PC-9 (cell line): ENCODE measurements at regions not wholly inside any gene's neighbourhood (a gene's known extent, or its start where the extent isn't known, plus 50 kb on each side); places are given as distances from the start of the nearest gene placed in this dataset.

Experiments used
- BruUV-seq: library from RNA; stranded (reverse); fragments of 400-500 nt; replicated peaks from 2 replicates; lab custom pipeline; 2021; lab: Mats Ljungman, UMichigan
- CTCF ChIA-PET: fragments of 300-600 bp; sonication (Branson Sonifier 250); formaldehyde crosslinking; loops from one replicate; lab custom pipeline; 2022; ENCODE audit warnings: antibody characterized with exemption; lab: Charles Lee
- POLR2A ChIA-PET: fragments of 300-600 bp; sonication (Branson Sonifier 250); formaldehyde crosslinking; loops from one replicate; lab custom pipeline; 2022; ENCODE audit warnings: antibody characterized with exemption; ENCODE audit not compliant: unreplicated experiment; lab: Charles Lee
- DNase-seq, 2 experiments: peaks; one replicate each; pipeline versions ENCODE4 v3.0.0 to v3.0.0-alpha.2; 2015 to 2022; ENCODE audit warnings: mixed read lengths in 1 of 2
- H2AFZ ChIP-seq: fragments of 200-600 bp; sonication (generic); 2 replicates; pipeline ENCODE4 v1.8.1; 2017; ENCODE audit warnings: antibody characterized with exemption
- H3F3A ChIP-seq: fragments of 200-600 bp; sonication (generic); 2 replicates; pipeline ENCODE4 v1.8.1; 2017; ENCODE audit warnings: antibody characterized with exemption, mild to moderate bottlenecking, low read depth; ENCODE audit not compliant: insufficient read depth
- H3K27ac ChIP-seq: fragments of 200-600 bp; sonication (generic); 2 replicates; pipeline ENCODE4 v1.6.1; 2016; ENCODE audit warnings: mixed run types
- H3K27me3 ChIP-seq: fragments of 200-600 bp; sonication (generic); 2 replicates; pipeline ENCODE4 v1.6.1; 2016; ENCODE audit warnings: low read depth, mixed run types; ENCODE audit not compliant: insufficient read depth
- H3K36me3 ChIP-seq: fragments of 200-600 bp; sonication (generic); 2 replicates; pipeline ENCODE4 v1.6.1; 2016; ENCODE audit warnings: low read depth, mixed run types
- H3K4me1 ChIP-seq: fragments of 200-600 bp; sonication (generic); replicated peaks from 2 replicates; pipeline ENCODE4 v1.6.1; 2016; ENCODE audit warnings: mixed run types; ENCODE audit not compliant: insufficient read depth
- H3K4me2 ChIP-seq: fragments of 200-600 bp; sonication (generic); 2 replicates; pipeline ENCODE4 v1.6.1; 2017; ENCODE audit warnings: mixed run types
- H3K4me3 ChIP-seq: fragments of 200-600 bp; sonication (generic); 2 replicates; pipeline ENCODE4 v1.6.1; 2016; ENCODE audit warnings: mixed run types
- H3K79me2 ChIP-seq: fragments of 200-600 bp; sonication (generic); 2 replicates; pipeline ENCODE4 v1.6.1; 2017; ENCODE audit warnings: low read depth, mixed run types
- H3K9me2 ChIP-seq: fragments of 200-600 bp; sonication (generic); 2 replicates; pipeline ENCODE4 v1.8.1; 2017; ENCODE audit warnings: mild to moderate bottlenecking; ENCODE audit not compliant: insufficient read depth
- H3K9me3 ChIP-seq: fragments of 200-600 bp; sonication (generic); 2 replicates; pipeline ENCODE4 v1.8.1; 2016; ENCODE audit warnings: low read depth; ENCODE audit not compliant: insufficient read depth
- H4K20me1 ChIP-seq: fragments of 200-600 bp; sonication (generic); 2 replicates; pipeline ENCODE4 v1.8.1; 2017; ENCODE audit not compliant: insufficient read depth
- EZH2 ChIP-seq: fragments of 200-600 bp; sonication (generic); IDR thresholded peaks from 2 replicates; pipeline ENCODE4 v1.8.0; 2017; ENCODE audit warnings: antibody characterized with exemption, low read depth
- intact Hi-C: fragments of 100-400 bp; cut with micrococcal nuclease; formaldehyde crosslinking; loops from one replicate; pipeline ENCODE4 v1.10.0; 2022; ENCODE audit not compliant: unreplicated experiment
- TF ChIP-seq, protein P1 (sequence below): fragments of 200-600 bp; sonication (generic); conservative IDR thresholded peaks from 2 replicates; pipeline ENCODE4 v1.6.1; 2017; ENCODE audit warnings: mixed run types, antibody characterized with exemption, mild to moderate bottlenecking, moderate library complexity

GRCh38 chr5:105503950-105504349, 1941.4 kb upstream of the NUDT12 start:
- CTCF ChIA-PET: no interaction called here
- DNase-seq: no peak
- Histone ChIP-seq H3K27ac (no peak overlapping the region), H3K79me2 (no peaks in the 10 kb centered on the region), H3K27me3 (no peaks in the 10 kb centered on the region), H3F3A (no peaks in the 10 kb centered on the region), H3K9me3 (no peaks in the 10 kb centered on the region), H3K9me2 (no peaks in the 10 kb centered on the region), H4K20me1 (no peaks in the 10 kb centered on the region), H3K4me2 (no peak overlapping the region), H3K36me3 (no peaks in the 10 kb centered on the region), H3K4me3 (no peak overlapping the region), H3K4me1 (no peaks in the 10 kb centered on the region), H2AFZ (no peak overlapping the region)
- intact Hi-C loops: no loop called here
- POLR2A ChIA-PET: no interaction called here
- no peak for TF ChIP-seq EZH2
- TF ChIP-seq, protein P1, sequence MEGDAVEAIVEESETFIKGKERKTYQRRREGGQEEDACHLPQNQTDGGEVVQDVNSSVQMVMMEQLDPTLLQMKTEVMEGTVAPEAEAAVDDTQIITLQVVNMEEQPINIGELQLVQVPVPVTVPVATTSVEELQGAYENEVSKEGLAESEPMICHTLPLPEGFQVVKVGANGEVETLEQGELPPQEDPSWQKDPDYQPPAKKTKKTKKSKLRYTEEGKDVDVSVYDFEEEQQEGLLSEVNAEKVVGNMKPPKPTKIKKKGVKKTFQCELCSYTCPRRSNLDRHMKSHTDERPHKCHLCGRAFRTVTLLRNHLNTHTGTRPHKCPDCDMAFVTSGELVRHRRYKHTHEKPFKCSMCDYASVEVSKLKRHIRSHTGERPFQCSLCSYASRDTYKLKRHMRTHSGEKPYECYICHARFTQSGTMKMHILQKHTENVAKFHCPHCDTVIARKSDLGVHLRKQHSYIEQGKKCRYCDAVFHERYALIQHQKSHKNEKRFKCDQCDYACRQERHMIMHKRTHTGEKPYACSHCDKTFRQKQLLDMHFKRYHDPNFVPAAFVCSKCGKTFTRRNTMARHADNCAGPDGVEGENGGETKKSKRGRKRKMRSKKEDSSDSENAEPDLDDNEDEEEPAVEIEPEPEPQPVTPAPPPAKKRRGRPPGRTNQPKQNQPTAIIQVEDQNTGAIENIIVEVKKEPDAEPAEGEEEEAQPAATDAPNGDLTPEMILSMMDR: no peak
- BruUV-seq: no TSS peak

DNA sequence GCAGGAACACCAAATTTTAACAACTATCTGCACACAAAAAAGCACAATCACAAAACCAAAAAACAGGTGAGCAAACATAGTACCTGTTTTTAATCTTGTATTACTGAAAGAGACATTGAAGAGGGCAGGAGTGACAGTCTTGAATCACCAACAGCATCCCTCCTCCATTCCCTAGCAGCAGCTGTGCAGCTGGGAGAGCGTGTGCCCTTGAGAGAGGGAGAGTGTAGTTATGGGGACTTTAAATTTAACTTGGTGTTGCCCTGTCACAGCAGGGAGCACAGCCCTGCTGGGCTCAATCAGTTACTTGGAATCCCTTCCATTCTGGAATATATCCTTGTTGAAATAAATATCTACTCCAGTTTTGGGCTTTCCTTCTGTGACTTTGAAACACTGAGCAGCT, 1938.7 kb upstream of the NUDT12 start:
- Histone ChIP-seq H3K9me3 (no peaks in the 10 kb centered on the region), H4K20me1 (no peaks in the 10 kb centered on the region), H3K4me3 (no peak overlapping the region), H3K4me2 (no peak overlapping the region), H3F3A (no peaks in the 10 kb centered on the region), H3K27ac (no peak overlapping the region), H3K4me1 (no peaks in the 10 kb centered on the region), H3K9me2 (no peaks in the 10 kb centered on the region), H2AFZ (no peak overlapping the region), H3K79me2 (no peaks in the 10 kb centered on the region), H3K27me3 (no peaks in the 10 kb centered on the region), H3K36me3 (no peaks in the 10 kb centered on the region)
- ChIA-PET POLR2A (no interaction called here), CTCF (no interaction called here)
- TF ChIP-seq, protein P1: no peak
- TF ChIP-seq EZH2: no peak
- no peak for DNase-seq
- BruUV-seq: no TSS peak
- intact Hi-C loops: no loop called here

- TF ChIP-seq, protein P1: no peak
- no peak overlapping the region for H3K4me3 ChIP-seq
- H3K4me2 ChIP-seq: no peak overlapping the region
- DNase-seq: no peak
- H3K9me3 ChIP-seq: no peaks in the 10 kb centered on the region; the same call in 1 of the 2 replicates
- ChIA-PET CTCF (no interaction called here), POLR2A (no interaction called here)
- no peaks in the 10 kb centered on the region for H3F3A ChIP-seq
- H3K27me3 ChIP-seq: no peaks in the 10 kb centered on the region
- no peaks in the 10 kb centered on the region for H3K36me3 ChIP-seq
- intact Hi-C loops: no loop called here
- H3K79me2 ChIP-seq: no peaks in the 10 kb centered on the region
- H3K9me2 ChIP-seq: no peaks in the 10 kb centered on the region; the same call in 1 of the 2 replicates
- no peaks in the 10 kb centered on the region for H3K4me1 ChIP-seq
- no peak overlapping the region for H2AFZ ChIP-seq
- no peaks in the 10 kb centered on the region for H4K20me1 ChIP-seq
- BruUV-seq: no TSS peak
- H3K27ac ChIP-seq: no peak overlapping the region
Observed at GRCh38 chr5:105475401-105475800, 1912.8 kb upstream of the NUDT12 start.
